ENCODE measurements at regions not wholly inside any gene's neighbourhood (a gene's known extent, or its start where the extent isn't known, plus 50 kb on each side); places are given as distances from the start of the nearest gene placed in this dataset.
"Not testable (repeated sequence)": the region's sequence is repeated elsewhere in the genome, so short reads cannot be mapped to it uniquely, and the experiment has no call there.

GRCh38 chr6:57873424-57873823 is 556.0 kb downstream of the PRIM2 start:
- not testable (repeated sequence) for TF ChIP-seq TARDBP (IDR thresholded peaks at IDR 0.05); SUZ12 (IDR thresholded peaks at IDR 0.05); BHLHE40 (IDR thresholded peaks at IDR 0.05; ENCODE audit: borderline replicate concordance); LEF1 (IDR thresholded peaks at IDR 0.05; ENCODE audit: borderline replicate concordance)
- TF ChIP-seq, protein P1, sequence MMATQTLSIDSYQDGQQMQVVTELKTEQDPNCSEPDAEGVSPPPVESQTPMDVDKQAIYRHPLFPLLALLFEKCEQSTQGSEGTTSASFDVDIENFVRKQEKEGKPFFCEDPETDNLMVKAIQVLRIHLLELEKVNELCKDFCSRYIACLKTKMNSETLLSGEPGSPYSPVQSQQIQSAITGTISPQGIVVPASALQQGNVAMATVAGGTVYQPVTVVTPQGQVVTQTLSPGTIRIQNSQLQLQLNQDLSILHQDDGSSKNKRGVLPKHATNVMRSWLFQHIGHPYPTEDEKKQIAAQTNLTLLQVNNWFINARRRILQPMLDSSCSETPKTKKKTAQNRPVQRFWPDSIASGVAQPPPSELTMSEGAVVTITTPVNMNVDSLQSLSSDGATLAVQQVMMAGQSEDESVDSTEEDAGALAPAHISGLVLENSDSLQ (IDR thresholded peaks at IDR 0.05): not testable (repeated sequence)

All from HEK293T (cell line).